ENCODE measurements at regions not wholly inside any gene's neighbourhood (a gene's known extent, or its start where the extent isn't known, plus 50 kb on each side); places are given as distances from the start of the nearest gene placed in this dataset.

- no peak overlapping the region for H3K9ac ChIP-seq (ENCODE audit: low read length)
- WGBS (ENCODE audit: insufficient coverage), result 40% methylated on average over 1 of the region's 2 CpGs
- POLR2A ChIA-PET, result no interaction called here
- no peak overlapping the region for H3K4me2 ChIP-seq (replicated peaks; ENCODE audit: low read depth, low read length, poor library complexity, severe bottlenecking)
- no peak overlapping the region for H3K4me3 Mint-ChIP-seq
- no peak overlapping the region for H2AFZ ChIP-seq (ENCODE audit: insufficient read depth, low read depth, low read length, poor library complexity, severe bottlenecking)
- no peak overlapping the region for H3K4me3 ChIP-seq (ENCODE audit: control extremely low read depth in 1 of 5, extremely low read depth in 1 of 5, insufficient read depth in 1 of 5, low read depth in 2 of 5, low read length in 4 of 5)
- CTCF ChIA-PET, result interaction anchor here (1.4 kb wide), 1 partner anchor 392 kb away, joined by 3 read pairs; no protein-coding TSS in a partner anchor
- peaks cover 30% of the 10 kb centered on the region in 2 donors for H3K4me1 ChIP-seq (ENCODE audit: control insufficient read depth in 2 of 2, insufficient read depth in 2 of 2, low read length in 2 of 2)
- DNase-seq (no peak), ATAC-seq (ENCODE audit: low read depth) (no peak)
- intact Hi-C loops (cut with micrococcal nuclease), result no loop called here
- no peaks in the 10 kb centered on the region for H3K27me3 ChIP-seq (replicated peaks in 1 of 4; ENCODE audit: control extremely low read depth in 1 of 4, control insufficient read depth in 3 of 4, insufficient read depth in 4 of 4, low read length in 3 of 4)
- H3K79me2 ChIP-seq (ENCODE audit: control insufficient read depth, insufficient read depth, low read length), result no peaks in the 10 kb centered on the region
- no peaks in the 10 kb centered on the region for H3K36me3 ChIP-seq (replicated peaks in 1 of 2; ENCODE audit: control extremely low read depth in 1 of 2, control insufficient read depth in 1 of 2, extremely low read depth in 1 of 2, insufficient read depth in 2 of 2, low read length in 1 of 2)
- H3K27ac ChIP-seq (ENCODE audit: low read length in 2 of 2), result no peak overlapping the region
- no peaks in the 10 kb centered on the region for H3K9me3 Mint-ChIP-seq (ENCODE audit: insufficient read depth)
- no peaks in the 10 kb centered on the region for H3K9me3 ChIP-seq (ENCODE audit: control extremely low read depth in 1 of 3, control insufficient read depth in 2 of 3, insufficient read depth in 1 of 3, low read length in 2 of 3)
- H3K27me3 Mint-ChIP-seq, result no peaks in the 10 kb centered on the region
- TF ChIP-seq CTCF (IDR thresholded peaks at IDR 0.05), result no peak
- no peak for TF ChIP-seq EZH2 (IDR thresholded peaks at IDR 0.05; ENCODE audit: borderline replicate concordance, insufficient read depth, low read depth, low read length, poor library complexity, severe bottlenecking)
- peaks cover 27% of the 10 kb centered on the region for H3K4me1 Mint-ChIP-seq
- H4K20me1 ChIP-seq (ENCODE audit: control insufficient read depth, insufficient read depth, low read length, poor library complexity, severe bottlenecking), result no peaks in the 10 kb centered on the region
- H3K27ac Mint-ChIP-seq, result no peak overlapping the region
These were observed 234.0 kb upstream of the MGAT5 start for GRCh38 chr2:134019871-134020270.

GRCh38 chr2:134020608-134021007 lies 233.3 kb upstream of the MGAT5 start:
- Histone ChIP-seq H3K36me3 (replicated peaks in 1 of 2; ENCODE audit: control extremely low read depth in 1 of 2, control insufficient read depth in 1 of 2, extremely low read depth in 1 of 2, insufficient read depth in 2 of 2, low read length in 1 of 2) (no peaks in the 10 kb centered on the region), H3K27me3 (replicated peaks in 1 of 4; ENCODE audit: control extremely low read depth in 1 of 4, control insufficient read depth in 3 of 4, insufficient read depth in 4 of 4, low read length in 3 of 4) (no peaks in the 10 kb centered on the region), H3K79me2 (ENCODE audit: control insufficient read depth, insufficient read depth, low read length) (no peaks in the 10 kb centered on the region), H3K9me3 (ENCODE audit: control extremely low read depth in 1 of 3, control insufficient read depth in 2 of 3, insufficient read depth in 1 of 3, low read length in 2 of 3) (no peaks in the 10 kb centered on the region), H4K20me1 (ENCODE audit: control insufficient read depth, insufficient read depth, low read length, poor library complexity, severe bottlenecking) (no peaks in the 10 kb centered on the region), H3K9ac (ENCODE audit: low read length) (no peak overlapping the region), H3K4me1 (ENCODE audit: control insufficient read depth in 2 of 2, insufficient read depth in 2 of 2, low read length in 2 of 2) (peaks cover 30% of the 10 kb centered on the region in 2 donors), H2AFZ (ENCODE audit: insufficient read depth, low read depth, low read length, poor library complexity, severe bottlenecking) (no peak overlapping the region), H3K27ac (ENCODE audit: low read length in 2 of 2) (no peak overlapping the region), H3K4me3 (ENCODE audit: control extremely low read depth in 1 of 5, extremely low read depth in 1 of 5, insufficient read depth in 1 of 5, low read depth in 2 of 5, low read length in 4 of 5) (peak overlapping the region in 1 of 5 experiments; percentile 9), H3K4me2 (replicated peaks; ENCODE audit: low read depth, low read length, poor library complexity, severe bottlenecking) (peak overlapping the region; percentile 39)
- no peaks in the 10 kb centered on the region for H3K27me3 Mint-ChIP-seq
- H3K27ac Mint-ChIP-seq, result no peak overlapping the region
- no peaks in the 10 kb centered on the region for H3K9me3 Mint-ChIP-seq (ENCODE audit: insufficient read depth)
- no CpG with 5 or more reads among the region's 3 CpGs for WGBS (ENCODE audit: insufficient coverage)
- H3K4me1 Mint-ChIP-seq, result peaks cover 27% of the 10 kb centered on the region
- no peak for TF ChIP-seq EZH2 (IDR thresholded peaks at IDR 0.05; ENCODE audit: borderline replicate concordance, insufficient read depth, low read depth, low read length, poor library complexity, severe bottlenecking)
- TF ChIP-seq CTCF (IDR thresholded peaks at IDR 0.05), result no peak
- intact Hi-C loops (cut with micrococcal nuclease), result no loop called here
- CTCF ChIA-PET, result no interaction called here
- peak overlapping the region; percentile 27 for H3K4me3 Mint-ChIP-seq
- peak; percentile 20 for DNase-seq
- ATAC-seq (ENCODE audit: low read depth), result no peak
- POLR2A ChIA-PET, result no interaction called here
